WTC11 (cell line): ENCODE measurements at regions not wholly inside any gene's neighbourhood (a gene's known extent, or its start where the extent isn't known, plus 50 kb on each side); places are given as distances from the start of the nearest gene placed in this dataset.

Source experiments
- ATAC-seq: fragments of 200-7000 bp; cut with Tn5 transposase; 2 replicates; pipeline ENCODE4 v1.10.0; 2021; ENCODE audit warnings: mild to moderate bottlenecking, moderate library complexity
- CTCF ChIA-PET: fragments of 300-600 bp; sonication (Branson Sonifier 250); formaldehyde crosslinking; loops from one replicate; lab custom pipeline; 2021; ENCODE audit warnings: antibody characterized with exemption; lab: Charles Lee
- POLR2A ChIA-PET: fragments of 350-600 bp; sonication (Branson Sonifier 250); formaldehyde crosslinking; loops from one replicate; lab custom pipeline; 2021; ENCODE audit warnings: antibody characterized with exemption; lab: Charles Lee
- DNase-seq: peaks from one replicate; pipeline ENCODE4 v3.0.0; 2021; ENCODE audit warnings: low spot score
- H3K27ac Mint-ChIP-seq: 2 replicates; pipeline ENCODE4 v1.8.0; 2021; ENCODE audit warnings: mixed read lengths
- H3K27me3 Mint-ChIP-seq: 2 replicates; pipeline ENCODE4 v1.8.0; 2021; ENCODE audit warnings: low read depth, mild to moderate bottlenecking, moderate library complexity, mixed read lengths
- H3K36me3 Mint-ChIP-seq: 2 replicates; pipeline ENCODE4 v1.8.0; 2021; ENCODE audit warnings: mixed read lengths
- H3K4me1 Mint-ChIP-seq: 2 replicates; pipeline ENCODE4 v1.8.0; 2022; ENCODE audit warnings: mixed read lengths
- H3K4me3 Mint-ChIP-seq: 2 replicates; pipeline ENCODE4 v1.8.0; 2021; ENCODE audit warnings: mild to moderate bottlenecking, moderate library complexity, mixed read lengths
- H3K9me3 Mint-ChIP-seq: 2 replicates; pipeline ENCODE4 v1.8.0; 2021; ENCODE audit warnings: mixed read lengths
- CREM ChIP-seq: sonication (generic); formaldehyde crosslinking; IDR thresholded peaks from 2 replicates; pipeline ENCODE4 v1.8.1; 2022; ENCODE audit warnings: mild to moderate bottlenecking, missing genetic modification reagents, moderate library complexity
- FOXJ3 ChIP-seq: sonication (generic); formaldehyde crosslinking; IDR thresholded peaks from 2 replicates; pipeline ENCODE4 v1.9.0; 2021; ENCODE audit warnings: missing genetic modification reagents, mild to moderate bottlenecking, borderline replicate concordance
- FOXP1 ChIP-seq: sonication (generic); formaldehyde crosslinking; IDR thresholded peaks from 2 replicates; pipeline ENCODE4 v1.8.0; 2022; ENCODE audit warnings: missing genetic modification reagents, mild to moderate bottlenecking, moderate library complexity, borderline replicate concordance
- GRHL2 ChIP-seq: fragments of 250-450 bp; sonication (Bioruptor Pico); IDR thresholded peaks from 2 replicates; pipeline ENCODE4 v1.8.0; 2022; ENCODE audit warnings: mild to moderate bottlenecking, moderate library complexity; ENCODE audit not compliant: insufficient replicate concordance, severe bottlenecking
- JAZF1 ChIP-seq: fragments of 250-450 bp; sonication (Bioruptor Pico); IDR thresholded peaks from 2 replicates; pipeline ENCODE4 v1.9.0; 2021; ENCODE audit warnings: moderate library complexity, mild to moderate bottlenecking, inconsistent platforms
- NR1H2 ChIP-seq: sonication (generic); formaldehyde crosslinking; IDR thresholded peaks from 2 replicates; pipeline ENCODE4 v1.9.0; 2021; ENCODE audit warnings: mild to moderate bottlenecking, moderate library complexity, missing genetic modification reagents
- RORB ChIP-seq: fragments of 250-450 bp; sonication (Bioruptor Pico); IDR thresholded peaks from 2 replicates; pipeline ENCODE4 v1.9.0; 2021; ENCODE audit warnings: mild to moderate bottlenecking
- SMAD3 ChIP-seq: sonication (generic); formaldehyde crosslinking; IDR thresholded peaks from 2 replicates; pipeline ENCODE4 v1.8.0; 2022; ENCODE audit warnings: missing genetic modification reagents, mild to moderate bottlenecking, borderline replicate concordance
- SOX15 ChIP-seq: fragments of 250-450 bp; sonication (Bioruptor Pico); IDR thresholded peaks from 2 replicates; pipeline ENCODE4 v1.9.0; 2021; ENCODE audit warnings: mild to moderate bottlenecking
- ZNF121 ChIP-seq: sonication (generic); formaldehyde crosslinking; IDR thresholded peaks from 2 replicates; pipeline ENCODE4 v1.8.0; 2023; ENCODE audit warnings: missing genetic modification reagents
- ZNF263 ChIP-seq: sonication (generic); formaldehyde crosslinking; IDR thresholded peaks from 2 replicates; pipeline ENCODE4 v1.8.1; 2022; ENCODE audit warnings: low read depth, mild to moderate bottlenecking, moderate library complexity, missing genetic modification reagents
- ZNF396 ChIP-seq: fragments of 250-450 bp; sonication (Bioruptor Pico); IDR thresholded peaks from 2 replicates; pipeline ENCODE4 v1.8.0; 2021; ENCODE audit warnings: mild to moderate bottlenecking, moderate library complexity, borderline replicate concordance
- TF ChIP-seq, protein P1 (sequence below): fragments of 250-450 bp; sonication (Bioruptor Pico); IDR thresholded peaks from 2 replicates; pipeline ENCODE4 v1.9.0; 2021; ENCODE audit warnings: mild to moderate bottlenecking
- TF ChIP-seq, protein P2 (sequence below): sonication (generic); formaldehyde crosslinking; IDR thresholded peaks from 2 replicates; pipeline ENCODE4 v1.8.0; 2023; ENCODE audit warnings: missing genetic modification reagents, mild to moderate bottlenecking, borderline replicate concordance
- TF ChIP-seq, protein P3 (sequence below): sonication (generic); formaldehyde crosslinking; IDR thresholded peaks from 2 replicates; pipeline ENCODE4 v1.8.1; 2023; ENCODE audit warnings: mild to moderate bottlenecking, missing genetic modification reagents
- TF ChIP-seq, protein P4 (sequence below): fragments of 200-600 bp; IDR thresholded peaks from 2 replicates; pipeline ENCODE4 v1.8.0; 2022; ENCODE audit warnings: antibody characterized with exemption

DNA sequence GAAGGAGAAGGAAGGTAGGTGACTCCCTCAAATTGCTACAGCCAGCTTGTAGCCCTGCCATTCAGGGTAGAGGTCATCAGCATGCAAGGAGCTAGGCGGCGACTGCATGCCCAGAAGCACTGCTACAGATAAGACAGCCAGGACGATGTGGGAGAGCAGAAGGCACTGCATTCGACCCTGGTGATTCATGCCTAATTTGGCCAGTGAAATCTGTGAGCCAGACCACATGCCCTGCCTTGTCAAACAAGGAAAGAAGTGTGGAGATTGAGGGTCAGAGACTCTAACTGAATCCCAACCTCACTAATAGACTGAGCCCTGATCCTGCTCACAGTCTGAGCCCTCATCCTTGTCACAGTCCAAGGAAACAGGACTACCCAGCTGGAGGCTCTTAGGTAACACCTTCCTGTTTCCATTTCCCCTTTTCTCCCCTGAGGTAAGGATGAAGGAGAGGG lies 86.6 kb downstream of the LINGO1 start:
- CTCF ChIA-PET, result interaction anchor here (0.8 to 1.5 kb wide), 6 partner anchors 20 to 359 kb away, joined by 3 to 6 read pairs (median 4); no protein-coding TSS in a partner anchor
- Mint-ChIP-seq H3K9me3 (peaks cover 5% of the 10 kb centered on the region; the same call in 1 of the 2 replicates), H3K27ac (0 out of 2 replicates have a peak overlapping the region, but pooled peaks have one; percentile 16), H3K27me3 (peaks cover 3% of the 10 kb centered on the region)
- TF ChIP-seq GRHL2 (CRISPR knock-in tag) (no peak), ZNF263 (CRISPR knock-in tag) (no peak), FOXP1 (CRISPR knock-in tag) (no peak), CREM (CRISPR knock-in tag) (no peak), ZNF396 (CRISPR knock-in tag) (no peak), NR1H2 (CRISPR knock-in tag) (no peak), SMAD3 (no peak), FOXJ3 (CRISPR knock-in tag) (no peak), SOX15 (CRISPR knock-in tag) (no peak), RORB (CRISPR knock-in tag) (no peak)
- TF ChIP-seq, protein P1, sequence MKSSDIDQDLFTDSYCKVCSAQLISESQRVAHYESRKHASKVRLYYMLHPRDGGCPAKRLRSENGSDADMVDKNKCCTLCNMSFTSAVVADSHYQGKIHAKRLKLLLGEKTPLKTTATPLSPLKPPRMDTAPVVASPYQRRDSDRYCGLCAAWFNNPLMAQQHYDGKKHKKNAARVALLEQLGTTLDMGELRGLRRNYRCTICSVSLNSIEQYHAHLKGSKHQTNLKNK (CRISPR knock-in tag), result no peak
- TF ChIP-seq, protein P2, sequence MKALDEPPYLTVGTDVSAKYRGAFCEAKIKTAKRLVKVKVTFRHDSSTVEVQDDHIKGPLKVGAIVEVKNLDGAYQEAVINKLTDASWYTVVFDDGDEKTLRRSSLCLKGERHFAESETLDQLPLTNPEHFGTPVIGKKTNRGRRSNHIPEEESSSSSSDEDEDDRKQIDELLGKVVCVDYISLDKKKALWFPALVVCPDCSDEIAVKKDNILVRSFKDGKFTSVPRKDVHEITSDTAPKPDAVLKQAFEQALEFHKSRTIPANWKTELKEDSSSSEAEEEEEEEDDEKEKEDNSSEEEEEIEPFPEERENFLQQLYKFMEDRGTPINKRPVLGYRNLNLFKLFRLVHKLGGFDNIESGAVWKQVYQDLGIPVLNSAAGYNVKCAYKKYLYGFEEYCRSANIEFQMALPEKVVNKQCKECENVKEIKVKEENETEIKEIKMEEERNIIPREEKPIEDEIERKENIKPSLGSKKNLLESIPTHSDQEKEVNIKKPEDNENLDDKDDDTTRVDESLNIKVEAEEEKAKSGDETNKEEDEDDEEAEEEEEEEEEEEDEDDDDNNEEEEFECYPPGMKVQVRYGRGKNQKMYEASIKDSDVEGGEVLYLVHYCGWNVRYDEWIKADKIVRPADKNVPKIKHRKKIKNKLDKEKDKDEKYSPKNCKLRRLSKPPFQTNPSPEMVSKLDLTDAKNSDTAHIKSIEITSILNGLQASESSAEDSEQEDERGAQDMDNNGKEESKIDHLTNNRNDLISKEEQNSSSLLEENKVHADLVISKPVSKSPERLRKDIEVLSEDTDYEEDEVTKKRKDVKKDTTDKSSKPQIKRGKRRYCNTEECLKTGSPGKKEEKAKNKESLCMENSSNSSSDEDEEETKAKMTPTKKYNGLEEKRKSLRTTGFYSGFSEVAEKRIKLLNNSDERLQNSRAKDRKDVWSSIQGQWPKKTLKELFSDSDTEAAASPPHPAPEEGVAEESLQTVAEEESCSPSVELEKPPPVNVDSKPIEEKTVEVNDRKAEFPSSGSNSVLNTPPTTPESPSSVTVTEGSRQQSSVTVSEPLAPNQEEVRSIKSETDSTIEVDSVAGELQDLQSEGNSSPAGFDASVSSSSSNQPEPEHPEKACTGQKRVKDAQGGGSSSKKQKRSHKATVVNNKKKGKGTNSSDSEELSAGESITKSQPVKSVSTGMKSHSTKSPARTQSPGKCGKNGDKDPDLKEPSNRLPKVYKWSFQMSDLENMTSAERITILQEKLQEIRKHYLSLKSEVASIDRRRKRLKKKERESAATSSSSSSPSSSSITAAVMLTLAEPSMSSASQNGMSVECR (CRISPR knock-in tag), result no peak
- TF ChIP-seq, protein P3, sequence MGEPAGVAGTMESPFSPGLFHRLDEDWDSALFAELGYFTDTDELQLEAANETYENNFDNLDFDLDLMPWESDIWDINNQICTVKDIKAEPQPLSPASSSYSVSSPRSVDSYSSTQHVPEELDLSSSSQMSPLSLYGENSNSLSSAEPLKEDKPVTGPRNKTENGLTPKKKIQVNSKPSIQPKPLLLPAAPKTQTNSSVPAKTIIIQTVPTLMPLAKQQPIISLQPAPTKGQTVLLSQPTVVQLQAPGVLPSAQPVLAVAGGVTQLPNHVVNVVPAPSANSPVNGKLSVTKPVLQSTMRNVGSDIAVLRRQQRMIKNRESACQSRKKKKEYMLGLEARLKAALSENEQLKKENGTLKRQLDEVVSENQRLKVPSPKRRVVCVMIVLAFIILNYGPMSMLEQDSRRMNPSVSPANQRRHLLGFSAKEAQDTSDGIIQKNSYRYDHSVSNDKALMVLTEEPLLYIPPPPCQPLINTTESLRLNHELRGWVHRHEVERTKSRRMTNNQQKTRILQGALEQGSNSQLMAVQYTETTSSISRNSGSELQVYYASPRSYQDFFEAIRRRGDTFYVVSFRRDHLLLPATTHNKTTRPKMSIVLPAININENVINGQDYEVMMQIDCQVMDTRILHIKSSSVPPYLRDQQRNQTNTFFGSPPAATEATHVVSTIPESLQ (CRISPR knock-in tag), result no peak
- TF ChIP-seq, protein P4, sequence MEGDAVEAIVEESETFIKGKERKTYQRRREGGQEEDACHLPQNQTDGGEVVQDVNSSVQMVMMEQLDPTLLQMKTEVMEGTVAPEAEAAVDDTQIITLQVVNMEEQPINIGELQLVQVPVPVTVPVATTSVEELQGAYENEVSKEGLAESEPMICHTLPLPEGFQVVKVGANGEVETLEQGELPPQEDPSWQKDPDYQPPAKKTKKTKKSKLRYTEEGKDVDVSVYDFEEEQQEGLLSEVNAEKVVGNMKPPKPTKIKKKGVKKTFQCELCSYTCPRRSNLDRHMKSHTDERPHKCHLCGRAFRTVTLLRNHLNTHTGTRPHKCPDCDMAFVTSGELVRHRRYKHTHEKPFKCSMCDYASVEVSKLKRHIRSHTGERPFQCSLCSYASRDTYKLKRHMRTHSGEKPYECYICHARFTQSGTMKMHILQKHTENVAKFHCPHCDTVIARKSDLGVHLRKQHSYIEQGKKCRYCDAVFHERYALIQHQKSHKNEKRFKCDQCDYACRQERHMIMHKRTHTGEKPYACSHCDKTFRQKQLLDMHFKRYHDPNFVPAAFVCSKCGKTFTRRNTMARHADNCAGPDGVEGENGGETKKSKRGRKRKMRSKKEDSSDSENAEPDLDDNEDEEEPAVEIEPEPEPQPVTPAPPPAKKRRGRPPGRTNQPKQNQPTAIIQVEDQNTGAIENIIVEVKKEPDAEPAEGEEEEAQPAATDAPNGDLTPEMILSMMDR, result no peak
- TF ChIP-seq, all 79 proteins: peak for 0
- DNase-seq (no peak), ATAC-seq (no peak)
- peaks cover 36% of the 10 kb centered on the region for H3K4me1 Mint-ChIP-seq
- H3K4me3 Mint-ChIP-seq, result no peak overlapping the region
- POLR2A ChIA-PET, result no interaction called here
- H3K36me3 Mint-ChIP-seq, result no peaks in the 10 kb centered on the region

DNA sequence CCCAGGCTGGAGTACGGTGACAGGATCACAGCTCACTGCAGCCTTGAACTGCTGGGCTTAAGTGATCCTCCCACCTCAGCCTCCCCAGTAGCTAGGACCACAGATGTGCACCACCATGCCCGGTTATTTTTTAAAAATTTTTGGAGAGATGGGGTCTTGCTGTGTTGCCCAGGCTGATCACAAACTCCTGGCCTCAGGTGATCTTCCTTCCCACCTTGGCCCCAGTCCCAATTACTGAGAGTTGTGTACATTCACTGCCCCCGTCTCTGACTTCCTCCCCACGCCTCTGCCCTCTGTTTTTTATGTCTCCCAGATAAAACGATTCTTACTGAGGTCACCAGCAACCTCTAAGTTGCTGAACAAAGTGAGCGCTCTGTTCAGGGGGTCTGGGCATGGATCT lies 87.7 kb downstream of the LINGO1 start:
- no peaks in the 10 kb centered on the region for H3K36me3 Mint-ChIP-seq
- ChIA-PET CTCF (interaction anchor here (0.9 to 4.8 kb wide), 10 partner anchors 38 to 516 kb away, joined by 3 to 131 read pairs (median 21); partner anchors contain the start of gene LINGO1), POLR2A (no interaction called here)
- H3K27ac Mint-ChIP-seq, result no peak overlapping the region
- peaks cover 45% of the 10 kb centered on the region for H3K4me1 Mint-ChIP-seq
- H3K9me3 Mint-ChIP-seq, result peaks cover 5% of the 10 kb centered on the region; the same call in 1 of the 2 replicates
- 0 out of 2 replicates have a peak, but pooled peaks have one; percentile 41 for TF ChIP-seq ZNF121 (CRISPR knock-in tag)
- TF ChIP-seq JAZF1, result no peak
- TF ChIP-seq, all 79 proteins: peak for 1
- no peak for DNase-seq
- H3K27me3 Mint-ChIP-seq, result peaks cover 3% of the 10 kb centered on the region
- no peak overlapping the region for H3K4me3 Mint-ChIP-seq
- no peak for ATAC-seq
